Activated T-helper 17 cell treated with anti-CD3 and anti-CD28 coated beads, Interleukin-2, amount 50 U/mL, for 72 hours (primary cell): ENCODE measurements at regions not wholly inside any gene's neighbourhood (a gene's known extent, or its start where the extent isn't known, plus 50 kb on each side); places are given as distances from the start of the nearest gene placed in this dataset.

Experiments used
- ATAC-seq: fragments of 150-1000 bp; cut with Tn5 transposase; replicated peaks from 2 replicates; pipeline ENCODE4 v1.10.0; 2021; ENCODE audit warnings: mild to moderate bottlenecking, moderate library complexity
- H3K27ac Mint-ChIP-seq: one replicate; pipeline ENCODE4 v1.8.0; 2022; ENCODE audit warnings: mixed read lengths
- H3K27me3 Mint-ChIP-seq: one replicate; pipeline ENCODE4 v1.8.0; 2022; ENCODE audit warnings: mixed read lengths
- H3K36me3 Mint-ChIP-seq: one replicate; pipeline ENCODE4 v1.8.0; 2022; ENCODE audit warnings: low read depth, mild to moderate bottlenecking, mixed read lengths
- H3K4me1 Mint-ChIP-seq: one replicate; pipeline ENCODE4 v1.8.0; 2022; ENCODE audit warnings: mixed read lengths
- H3K4me3 Mint-ChIP-seq: one replicate; pipeline ENCODE4 v1.8.0; 2022; ENCODE audit warnings: mild to moderate bottlenecking, mixed read lengths
- H3K9me3 Mint-ChIP-seq: one replicate; pipeline ENCODE4 v1.8.0; 2022; ENCODE audit warnings: mixed read lengths

GRCh38 chr19:32097620-32098019 lies 247.8 kb upstream of the ZNF507 start:
- no peaks in the 10 kb centered on the region for H3K36me3 Mint-ChIP-seq
- ATAC-seq = no peak
- H3K27ac Mint-ChIP-seq = no peak overlapping the region
- peaks cover 5% of the 10 kb centered on the region for H3K27me3 Mint-ChIP-seq
- H3K4me1 Mint-ChIP-seq = no peaks in the 10 kb centered on the region
- H3K9me3 Mint-ChIP-seq = peaks cover 5% of the 10 kb centered on the region
- H3K4me3 Mint-ChIP-seq = no peak overlapping the region

DNA sequence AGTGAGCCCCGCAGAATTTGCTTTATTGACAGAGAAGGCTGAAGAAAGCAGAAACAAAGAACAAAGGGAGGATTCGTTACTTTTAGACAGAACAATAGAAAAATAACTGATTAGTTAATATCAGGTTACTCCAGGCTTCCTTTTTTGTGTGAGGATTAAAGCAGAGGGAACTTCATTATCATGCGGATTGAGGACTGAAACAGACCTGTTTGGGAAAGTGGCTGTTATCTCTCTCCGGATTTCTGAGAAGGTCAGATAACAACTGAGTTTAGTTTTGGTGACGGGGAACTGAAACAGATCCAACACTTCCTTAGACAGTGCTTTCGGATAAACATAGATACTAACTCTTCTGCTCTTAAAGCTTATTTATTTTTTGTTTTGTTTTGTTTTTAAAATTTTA lies 246.4 kb upstream of the ZNF507 start:
- Mint-ChIP-seq H3K27ac (no peak overlapping the region), H3K36me3 (no peaks in the 10 kb centered on the region)

GRCh38 chr19:32101206-32101605 lies 244.2 kb upstream of the ZNF507 start:
- H3K27ac Mint-ChIP-seq = no peak overlapping the region
- no peaks in the 10 kb centered on the region for H3K9me3 Mint-ChIP-seq
- H3K4me3 Mint-ChIP-seq = no peak overlapping the region
- H3K27me3 Mint-ChIP-seq = peaks cover 14% of the 10 kb centered on the region
- H3K4me1 Mint-ChIP-seq = no peaks in the 10 kb centered on the region
- H3K36me3 Mint-ChIP-seq = no peaks in the 10 kb centered on the region
- ATAC-seq = no peak

More for the DNA sequence above, 246.4 kb upstream of the ZNF507 start:
- H3K4me1 Mint-ChIP-seq = no peaks in the 10 kb centered on the region
- no peaks in the 10 kb centered on the region for H3K9me3 Mint-ChIP-seq
- ATAC-seq = no peak
- H3K4me3 Mint-ChIP-seq = no peak overlapping the region
- H3K27me3 Mint-ChIP-seq = peaks cover 5% of the 10 kb centered on the region

DNA sequence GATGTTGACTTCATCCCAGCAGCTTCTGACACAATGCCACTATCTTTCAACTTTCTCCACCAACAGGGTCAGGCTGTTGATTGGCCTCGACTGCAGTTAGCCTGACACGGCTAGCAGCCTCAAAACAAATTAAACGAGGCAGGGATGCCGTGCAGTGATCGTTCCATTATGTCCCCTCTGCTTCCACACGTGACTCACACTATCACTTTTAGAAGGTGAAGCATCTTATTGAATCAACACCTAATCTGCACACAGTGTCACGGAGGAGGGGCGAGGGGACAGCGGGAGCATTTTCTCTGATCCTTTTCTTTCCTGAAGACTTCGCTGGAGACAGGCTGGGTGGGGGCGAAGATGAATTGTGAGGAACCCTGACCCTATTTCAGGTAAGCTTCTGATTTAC lies 241.9 kb upstream of the ZNF507 start:
- Mint-ChIP-seq H3K9me3 (no peaks in the 10 kb centered on the region), H3K27ac (no peak overlapping the region), H3K36me3 (no peaks in the 10 kb centered on the region), H3K4me3 (no peak overlapping the region), H3K27me3 (peaks cover 24% of the 10 kb centered on the region), H3K4me1 (no peaks in the 10 kb centered on the region)
- no peak for ATAC-seq

DNA sequence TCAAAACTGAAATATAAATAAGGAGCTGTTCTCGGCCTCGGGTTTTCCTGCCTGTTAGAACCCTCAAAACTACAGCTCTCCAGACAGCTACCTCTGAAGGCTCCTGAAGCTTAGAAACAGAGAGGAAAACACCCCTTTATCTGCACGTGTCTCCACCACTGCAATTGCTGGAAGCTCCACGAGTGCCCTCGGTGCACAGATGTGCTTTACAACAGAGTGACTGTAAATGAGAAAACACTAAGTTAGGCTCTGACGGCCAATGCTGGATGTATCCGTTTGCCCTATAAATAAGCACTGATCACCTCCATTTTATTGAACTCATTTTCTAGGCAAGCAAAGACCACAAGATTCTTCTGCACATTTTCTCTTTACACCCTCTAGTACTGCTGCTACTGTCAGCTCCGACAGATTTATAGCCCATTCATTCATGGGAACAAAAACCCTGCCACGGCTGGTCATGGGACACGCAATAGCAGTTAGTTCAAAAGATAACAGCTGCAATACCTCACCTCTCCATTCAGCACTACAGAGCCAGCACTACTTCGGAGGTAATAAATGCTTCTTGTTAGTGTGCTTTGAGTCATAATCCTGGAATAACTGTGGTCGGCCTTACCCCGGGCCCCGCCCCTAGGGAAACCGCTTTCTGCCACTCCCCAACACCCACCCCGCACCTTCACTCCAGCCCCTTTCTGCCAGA lies 241.1 kb upstream of the ZNF507 start:
- no peak for ATAC-seq
- H3K27me3 Mint-ChIP-seq = peaks cover 24% of the 10 kb centered on the region
- no peak overlapping the region for H3K27ac Mint-ChIP-seq
- no peak overlapping the region for H3K4me3 Mint-ChIP-seq
- no peaks in the 10 kb centered on the region for H3K4me1 Mint-ChIP-seq
- H3K36me3 Mint-ChIP-seq = no peaks in the 10 kb centered on the region
- H3K9me3 Mint-ChIP-seq = no peaks in the 10 kb centered on the region

GRCh38 chr19:32104850-32105235 lies 240.6 kb upstream of the ZNF507 start:
- no peak for ATAC-seq
- Mint-ChIP-seq H3K27ac (no peak overlapping the region), H3K27me3 (peaks cover 24% of the 10 kb centered on the region), H3K4me3 (no peak overlapping the region), H3K36me3 (no peaks in the 10 kb centered on the region), H3K4me1 (no peaks in the 10 kb centered on the region), H3K9me3 (no peaks in the 10 kb centered on the region)

GRCh38 chr19:32105527-32106310 lies 239.7 kb upstream of the ZNF507 start:
- Mint-ChIP-seq H3K27ac (no peak overlapping the region), H3K9me3 (no peaks in the 10 kb centered on the region), H3K27me3 (peaks cover 27% of the 10 kb centered on the region), H3K36me3 (no peaks in the 10 kb centered on the region), H3K4me3 (no peak overlapping the region), H3K4me1 (no peaks in the 10 kb centered on the region)
- ATAC-seq = no peak

GRCh38 chr19:32122258-32122657 lies 223.2 kb upstream of the ZNF507 start:
- Mint-ChIP-seq H3K4me3 (no peak overlapping the region), H3K9me3 (peaks cover 16% of the 10 kb centered on the region), H3K27me3 (peaks cover 15% of the 10 kb centered on the region), H3K27ac (no peak overlapping the region), H3K36me3 (no peaks in the 10 kb centered on the region), H3K4me1 (no peaks in the 10 kb centered on the region)
- ATAC-seq = no peak

DNA sequence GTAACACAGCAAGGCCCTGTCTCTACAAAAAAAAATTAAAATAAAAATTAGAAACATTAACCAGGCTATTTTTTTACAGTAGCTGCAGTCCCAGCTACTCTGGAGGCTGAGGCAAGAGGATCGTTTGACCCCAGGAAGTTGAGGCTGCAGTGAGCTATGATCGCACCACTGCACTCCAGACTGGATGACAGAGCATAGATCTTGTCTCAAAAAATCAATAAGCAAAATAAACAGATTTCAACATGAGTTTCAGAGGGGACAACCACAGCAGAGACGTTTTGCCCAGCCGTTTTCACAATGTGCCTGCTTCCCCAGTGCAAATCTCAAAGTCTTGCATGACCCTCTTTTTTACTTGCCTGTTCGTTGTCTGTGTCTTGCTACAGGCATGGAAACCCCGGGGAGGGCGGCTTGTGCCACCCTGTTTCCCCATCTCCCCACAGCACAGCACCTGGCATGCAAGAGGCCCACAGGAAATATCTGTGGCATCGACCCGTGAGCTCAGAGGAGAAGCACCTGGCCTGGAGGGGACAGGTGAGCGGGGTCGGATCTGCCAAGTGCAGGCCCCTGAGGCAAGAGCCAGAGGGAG lies 222.0 kb upstream of the ZNF507 start:
- no peaks in the 10 kb centered on the region for H3K4me1 Mint-ChIP-seq
- H3K27me3 Mint-ChIP-seq = peaks cover 15% of the 10 kb centered on the region
- no peak overlapping the region for H3K4me3 Mint-ChIP-seq
- H3K9me3 Mint-ChIP-seq = peaks cover 6% of the 10 kb centered on the region
- no peak for ATAC-seq
- H3K36me3 Mint-ChIP-seq = no peaks in the 10 kb centered on the region
- H3K27ac Mint-ChIP-seq = no peak overlapping the region

- peaks cover 15% of the 10 kb centered on the region for H3K27me3 Mint-ChIP-seq
- no peak overlapping the region for H3K27ac Mint-ChIP-seq
- H3K36me3 Mint-ChIP-seq = no peaks in the 10 kb centered on the region
- ATAC-seq = no peak
- peaks cover 3% of the 10 kb centered on the region for H3K9me3 Mint-ChIP-seq
- no peaks in the 10 kb centered on the region for H3K4me1 Mint-ChIP-seq
- no peak overlapping the region for H3K4me3 Mint-ChIP-seq
These were observed 220.8 kb upstream of the ZNF507 start for GRCh38 chr19:32124585-32124984.

- H3K9me3 Mint-ChIP-seq = no peaks in the 10 kb centered on the region
- no peak overlapping the region for H3K4me3 Mint-ChIP-seq
- H3K27ac Mint-ChIP-seq = no peak overlapping the region
- no peaks in the 10 kb centered on the region for H3K36me3 Mint-ChIP-seq
- ATAC-seq = no peak
- peaks cover 5% of the 10 kb centered on the region for H3K27me3 Mint-ChIP-seq
- no peaks in the 10 kb centered on the region for H3K4me1 Mint-ChIP-seq
These were observed 216.3 kb upstream of the ZNF507 start for GRCh38 chr19:32129141-32129540.

GRCh38 chr19:32130332-32130731 lies 215.1 kb upstream of the ZNF507 start:
- Mint-ChIP-seq H3K4me3 (no peak overlapping the region), H3K27ac (no peak overlapping the region), H3K27me3 (peaks cover 4% of the 10 kb centered on the region), H3K4me1 (no peaks in the 10 kb centered on the region), H3K36me3 (no peaks in the 10 kb centered on the region), H3K9me3 (no peaks in the 10 kb centered on the region)
- no peak for ATAC-seq

DNA sequence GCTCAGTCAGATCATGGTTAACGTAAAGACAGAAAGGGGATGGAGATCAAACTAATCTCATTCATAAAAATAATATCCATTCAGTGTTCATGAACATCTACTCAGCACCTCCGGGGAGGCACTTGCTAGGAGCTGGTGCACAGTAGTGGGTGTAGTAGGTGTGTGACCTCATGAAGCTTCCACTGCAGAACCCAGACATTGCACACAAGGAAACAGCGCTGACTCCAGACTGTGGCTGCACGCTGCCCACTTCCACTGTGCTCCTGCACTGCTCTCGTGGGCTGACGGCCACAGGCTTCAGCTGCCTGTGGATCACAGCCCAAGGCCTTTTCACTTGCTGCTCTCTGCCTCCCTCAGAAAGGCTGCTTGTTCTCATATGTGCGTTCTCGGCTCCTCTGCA lies 214.4 kb upstream of the ZNF507 start:
- H3K9me3 Mint-ChIP-seq = no peaks in the 10 kb centered on the region
- H3K4me3 Mint-ChIP-seq = no peak overlapping the region
- ATAC-seq = no peak
- H3K27me3 Mint-ChIP-seq = peaks cover 4% of the 10 kb centered on the region
- H3K4me1 Mint-ChIP-seq = no peaks in the 10 kb centered on the region
- H3K27ac Mint-ChIP-seq = no peak overlapping the region
- no peaks in the 10 kb centered on the region for H3K36me3 Mint-ChIP-seq

DNA sequence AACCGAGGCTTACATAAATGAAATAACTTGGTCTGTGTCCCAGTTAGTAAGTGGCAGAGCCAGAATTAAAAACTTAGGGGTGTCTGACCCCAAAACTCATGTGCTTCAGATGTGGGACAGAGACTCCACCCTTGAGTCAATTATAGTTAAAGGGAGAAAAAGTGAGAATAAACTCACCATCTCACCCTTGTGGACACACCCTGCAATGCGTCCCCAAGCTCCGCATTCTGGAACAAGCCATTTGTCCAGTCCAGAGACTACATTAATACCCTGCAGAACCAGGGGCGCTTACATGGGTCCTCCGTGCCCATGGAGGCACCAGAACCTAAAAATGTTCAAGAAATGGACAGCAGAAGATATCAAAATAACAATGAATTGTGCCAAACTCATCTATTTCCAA lies 207.0 kb upstream of the ZNF507 start:
- H3K27ac Mint-ChIP-seq = no peak overlapping the region
- H3K9me3 Mint-ChIP-seq = no peaks in the 10 kb centered on the region
- H3K27me3 Mint-ChIP-seq = peaks cover 8% of the 10 kb centered on the region
- no peaks in the 10 kb centered on the region for H3K36me3 Mint-ChIP-seq
- H3K4me1 Mint-ChIP-seq = no peaks in the 10 kb centered on the region
- H3K4me3 Mint-ChIP-seq = no peak overlapping the region
- no peak for ATAC-seq
